ENCODE measurements at regions not wholly inside any gene's neighbourhood (a gene's known extent, or its start where the extent isn't known, plus 50 kb on each side); places are given as distances from the start of the nearest gene placed in this dataset.

DNA sequence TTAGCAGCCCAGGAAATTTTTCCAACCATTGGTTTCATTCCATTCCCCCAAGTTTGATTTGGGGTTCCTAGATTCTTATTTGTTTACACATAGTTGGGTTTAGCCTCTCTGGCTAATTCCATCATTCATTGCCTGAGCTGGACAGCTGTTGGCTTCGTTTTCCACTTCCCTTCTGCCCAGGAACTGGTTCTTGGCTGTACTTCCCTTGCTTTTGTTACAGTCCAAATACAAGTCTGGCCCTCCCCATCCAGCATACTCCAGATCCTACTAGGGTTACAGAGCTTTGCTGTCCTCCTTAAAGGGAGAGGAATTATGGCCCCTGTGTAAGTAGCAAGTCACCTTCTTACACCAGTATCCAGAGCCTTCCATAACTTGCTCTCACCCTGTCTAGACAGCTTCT is 356.3 kb downstream of the FAT3 start:
- ATAC-seq (no peak), DNase-seq (no peak)
- Histone ChIP-seq H3K36me3 (no peaks in the 10 kb centered on the region), H3K27ac (no peak overlapping the region), H3K27me3 (no peaks in the 10 kb centered on the region), H3K4me3 (no peak overlapping the region), H3K9me3 (no peaks in the 10 kb centered on the region), H3K4me1 (no peaks in the 10 kb centered on the region)
- WGBS, 2 donors, result 52 to 54% methylated on average over 1 of the region's 1 CpG
- TF ChIP-seq, protein P1, sequence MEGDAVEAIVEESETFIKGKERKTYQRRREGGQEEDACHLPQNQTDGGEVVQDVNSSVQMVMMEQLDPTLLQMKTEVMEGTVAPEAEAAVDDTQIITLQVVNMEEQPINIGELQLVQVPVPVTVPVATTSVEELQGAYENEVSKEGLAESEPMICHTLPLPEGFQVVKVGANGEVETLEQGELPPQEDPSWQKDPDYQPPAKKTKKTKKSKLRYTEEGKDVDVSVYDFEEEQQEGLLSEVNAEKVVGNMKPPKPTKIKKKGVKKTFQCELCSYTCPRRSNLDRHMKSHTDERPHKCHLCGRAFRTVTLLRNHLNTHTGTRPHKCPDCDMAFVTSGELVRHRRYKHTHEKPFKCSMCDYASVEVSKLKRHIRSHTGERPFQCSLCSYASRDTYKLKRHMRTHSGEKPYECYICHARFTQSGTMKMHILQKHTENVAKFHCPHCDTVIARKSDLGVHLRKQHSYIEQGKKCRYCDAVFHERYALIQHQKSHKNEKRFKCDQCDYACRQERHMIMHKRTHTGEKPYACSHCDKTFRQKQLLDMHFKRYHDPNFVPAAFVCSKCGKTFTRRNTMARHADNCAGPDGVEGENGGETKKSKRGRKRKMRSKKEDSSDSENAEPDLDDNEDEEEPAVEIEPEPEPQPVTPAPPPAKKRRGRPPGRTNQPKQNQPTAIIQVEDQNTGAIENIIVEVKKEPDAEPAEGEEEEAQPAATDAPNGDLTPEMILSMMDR (IDR thresholded peaks at IDR 0.05), result no peak
- intact Hi-C loops (cut with DNase I), result no loop called here

DNA sequence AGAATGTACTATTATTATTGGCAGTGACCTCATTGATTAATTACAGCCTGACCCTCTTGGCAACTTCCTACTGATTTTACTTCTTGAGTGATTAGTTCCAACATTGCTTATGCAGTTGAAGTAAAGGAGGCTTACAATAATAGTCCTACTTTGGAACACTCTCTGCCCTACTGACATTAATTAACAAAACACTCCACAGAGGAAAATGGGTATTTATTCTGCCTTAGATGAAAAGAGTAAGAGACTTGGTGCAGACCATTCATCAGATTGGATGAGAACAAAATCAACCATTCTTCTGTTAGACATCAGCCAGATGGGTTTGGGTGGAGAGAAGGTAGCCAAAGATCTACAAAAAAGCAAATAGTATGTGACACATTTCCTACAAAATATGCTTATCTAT is 363.8 kb downstream of the FAT3 start:
- TF ChIP-seq, protein P1 (IDR thresholded peaks at IDR 0.05), result no peak
- intact Hi-C loops (cut with DNase I), result no loop called here
- ATAC-seq, result no peak
- H3K27ac ChIP-seq, result no peak overlapping the region
- H3K27me3 ChIP-seq, result no peaks in the 10 kb centered on the region
- no peaks in the 10 kb centered on the region for H3K36me3 ChIP-seq
- no peaks in the 10 kb centered on the region for H3K4me1 ChIP-seq
- DNase-seq, result no peak
- no peak overlapping the region for H3K4me3 ChIP-seq
- H3K9me3 ChIP-seq, result no peaks in the 10 kb centered on the region

DNA sequence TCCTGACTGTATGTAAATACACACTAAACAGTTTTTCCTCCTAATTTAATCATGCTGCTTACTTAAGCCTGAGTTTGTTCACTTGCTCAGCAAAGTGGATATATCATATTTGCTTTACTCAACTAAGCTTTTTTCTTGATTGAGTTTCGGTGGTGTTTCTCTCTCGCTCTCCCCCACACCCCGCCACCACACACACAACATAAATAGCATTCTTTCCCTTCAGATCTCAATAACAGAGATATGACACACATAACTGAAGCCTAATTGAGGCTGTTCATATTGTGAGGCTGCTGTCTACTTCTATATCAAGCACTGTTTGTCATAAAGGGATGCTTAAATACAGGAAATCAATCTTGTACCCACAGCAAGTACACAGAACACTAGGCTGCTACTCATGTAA is 364.9 kb downstream of the FAT3 start:
- no peak for ATAC-seq
- H3K27ac ChIP-seq, result no peak overlapping the region
- 81 to 86% methylated on average over 3 of the region's 3 CpGs for WGBS, 2 donors
- no peak for DNase-seq
- H3K9me3 ChIP-seq, result no peaks in the 10 kb centered on the region
- H3K4me1 ChIP-seq, result no peaks in the 10 kb centered on the region
- intact Hi-C loops (cut with DNase I), result no loop called here
- TF ChIP-seq, protein P1 (IDR thresholded peaks at IDR 0.05), result no peak
- no peaks in the 10 kb centered on the region for H3K36me3 ChIP-seq
- no peaks in the 10 kb centered on the region for H3K27me3 ChIP-seq
- H3K4me3 ChIP-seq, result no peak overlapping the region

DNA sequence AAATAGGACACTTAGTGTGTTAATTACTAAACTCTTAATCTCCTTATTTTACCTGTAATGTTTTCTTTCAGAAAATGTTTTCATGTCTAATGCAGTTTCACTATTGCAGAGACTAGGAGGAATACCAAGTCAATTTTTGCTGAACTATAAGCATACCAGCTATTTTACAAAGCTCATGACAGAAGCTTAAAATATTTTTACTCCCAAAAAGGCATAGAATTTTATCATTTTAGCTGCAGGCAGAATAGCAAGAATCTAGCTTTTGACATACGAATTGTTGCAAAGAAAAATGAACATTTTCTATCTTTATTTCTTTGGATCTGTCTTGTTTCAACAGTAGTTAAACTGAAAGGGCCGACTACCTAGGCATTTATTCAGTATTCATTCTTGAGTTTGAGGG is 366.9 kb downstream of the FAT3 start:
- Histone ChIP-seq H3K27ac (no peak overlapping the region), H3K4me1 (no peaks in the 10 kb centered on the region), H3K9me3 (no peaks in the 10 kb centered on the region), H3K36me3 (no peaks in the 10 kb centered on the region), H3K4me3 (no peak overlapping the region), H3K27me3 (no peaks in the 10 kb centered on the region)
- WGBS, 2 donors, result 79% methylated on average over 2 of the region's 2 CpGs
- DNase-seq, result no peak
- TF ChIP-seq, protein P1 (IDR thresholded peaks at IDR 0.05), result no peak
- intact Hi-C loops (cut with DNase I), result no loop called here
- ATAC-seq, result no peak

DNA sequence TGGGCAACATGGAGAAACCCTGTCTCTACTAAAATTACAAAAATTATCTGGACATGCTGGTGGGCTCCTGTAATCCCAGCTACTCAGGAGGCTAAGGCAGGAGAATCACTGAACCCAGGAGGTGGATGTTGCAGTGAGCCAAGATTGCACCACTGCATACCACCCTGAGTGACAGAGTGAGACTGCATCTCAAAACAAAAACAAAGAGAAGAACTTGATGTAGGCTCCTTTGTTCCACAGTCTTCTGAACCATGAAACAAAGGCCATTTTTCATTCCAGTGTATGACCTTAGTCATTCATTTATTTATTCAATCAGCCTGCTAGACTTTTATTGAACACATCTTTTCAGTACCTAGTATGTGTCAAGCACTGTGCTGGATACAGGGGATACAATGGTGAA is 369.6 kb downstream of the FAT3 start:
- intact Hi-C loops (cut with DNase I), result no loop called here
- DNase-seq, result no peak

More for the DNA sequence above, 369.6 kb downstream of the FAT3 start:
- Histone ChIP-seq H3K4me3 (no peak overlapping the region), H3K36me3 (no peaks in the 10 kb centered on the region), H3K27ac (no peak overlapping the region), H3K9me3 (no peaks in the 10 kb centered on the region), H3K4me1 (no peaks in the 10 kb centered on the region), H3K27me3 (no peaks in the 10 kb centered on the region)
- TF ChIP-seq, protein P1 (IDR thresholded peaks at IDR 0.05), result no peak
- no peak for ATAC-seq
